ENCODE measurements at regions not wholly inside any gene's neighbourhood (a gene's known extent, or its start where the extent isn't known, plus 50 kb on each side); places are given as distances from the start of the nearest gene placed in this dataset.
"Not testable (repeated sequence)": the region's sequence is repeated elsewhere in the genome, so short reads cannot be mapped to it uniquely, and the experiment has no call there.

DNA sequence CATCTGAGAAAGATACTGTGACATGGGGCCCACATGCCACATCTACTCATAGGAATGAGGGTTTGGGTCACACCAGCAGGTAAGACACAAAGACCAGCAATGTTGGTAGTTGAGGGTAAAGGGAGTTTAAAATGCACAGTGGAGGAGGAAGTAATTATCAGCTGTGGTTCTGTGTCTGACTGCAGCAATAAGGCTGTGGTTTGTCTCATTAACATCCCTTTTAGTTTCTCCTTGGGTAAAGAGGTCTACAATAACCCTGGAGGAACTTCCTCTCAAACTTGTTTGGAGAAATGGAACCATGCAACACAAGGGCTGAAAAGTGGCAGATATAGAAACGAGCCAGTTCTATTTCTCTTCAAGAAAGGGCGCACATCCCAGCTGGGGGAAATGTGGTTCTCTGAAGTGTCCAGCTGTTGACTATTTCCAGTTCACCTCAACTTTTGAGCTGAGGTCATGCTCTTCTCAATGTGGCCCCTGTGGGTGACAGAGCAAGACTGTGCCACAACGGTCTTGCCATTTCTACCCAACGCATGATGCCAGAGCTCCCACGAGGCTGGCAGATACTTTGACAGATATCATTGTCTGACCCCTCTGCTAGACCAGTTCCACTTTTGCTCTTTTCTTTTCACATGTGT is 234.3 kb downstream of the SQOR start:
- no peak overlapping the region for H3K27ac ChIP-seq (ENCODE audit: low read depth, low read length)
- Mint-ChIP-seq H3K27me3 (peaks cover 0 to 21% (median 18%) of the 10 kb centered on the region in 5 donors), H3K27ac (no peak overlapping the region), H3K4me3 (no peak overlapping the region), H3K36me3 (peaks cover 0 to 2% (median 0%) of the 10 kb centered on the region in 5 donors), H3K4me1 (no peaks in the 10 kb centered on the region), H3K9me3 (peaks cover 3 to 23% (median 13%) of the 10 kb centered on the region in 11 donors)
- DNase-seq (no peak), ATAC-seq (no peak)
- H3K9me3 ChIP-seq (ENCODE audit: control insufficient read depth in 2 of 3, low read length in 3 of 3): peaks cover 0 to 4% (median 0%) of the 10 kb centered on the region in 3 experiments
- H3K4me1 ChIP-seq (ENCODE audit: control insufficient read depth in 2 of 2, insufficient read depth in 2 of 2, low read length in 2 of 2): no peaks in the 10 kb centered on the region
- H3K36me3 ChIP-seq (ENCODE audit: control insufficient read depth in 2 of 3, insufficient read depth in 3 of 3, low read length in 3 of 3): no peaks in the 10 kb centered on the region
- H3K4me3 ChIP-seq (ENCODE audit: low read length): no peak overlapping the region
- ChIA-PET CTCF (no interaction called here), POLR2A (no interaction called here)
- intact Hi-C loops (cut with micrococcal nuclease): no loop called here
- H3K27me3 ChIP-seq (ENCODE audit: control insufficient read depth in 2 of 2, insufficient read depth in 2 of 2, low read length in 2 of 2): no peaks in the 10 kb centered on the region

DNA sequence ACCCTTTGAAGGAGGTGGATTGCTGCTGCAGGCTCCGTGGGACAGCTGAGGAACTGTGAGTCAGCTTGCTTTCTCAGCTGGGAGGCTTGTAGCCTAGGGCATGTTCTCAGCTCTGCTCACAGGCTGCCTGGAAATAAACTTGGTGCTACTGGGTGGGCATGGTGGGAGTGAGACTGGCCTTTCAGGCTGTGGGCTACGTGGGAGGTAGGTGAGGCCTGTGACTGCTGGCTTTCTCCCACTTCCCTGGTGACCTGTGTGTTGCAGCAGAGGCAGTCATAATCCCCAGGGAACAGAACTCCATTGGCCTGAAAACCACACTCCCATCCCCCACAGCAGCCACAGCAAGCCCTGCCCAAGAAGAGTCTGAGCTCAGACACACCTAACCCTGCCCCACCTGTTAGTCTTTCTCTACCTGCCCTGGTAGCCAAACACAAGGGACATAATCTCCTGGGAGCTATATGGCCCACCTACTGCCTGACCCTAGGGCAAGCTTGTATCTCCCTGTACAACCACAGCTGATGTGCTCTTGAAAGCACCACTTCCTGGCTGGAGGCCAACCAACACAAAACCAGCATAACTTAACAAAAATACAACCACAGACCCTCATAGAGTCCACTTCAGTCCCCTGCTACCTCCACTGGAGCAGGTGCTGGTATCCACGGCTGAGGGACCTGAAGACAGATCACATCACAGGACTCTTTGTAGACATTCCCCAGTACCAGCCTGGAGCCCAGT is 236.5 kb downstream of the SQOR start:
- Mint-ChIP-seq H3K4me1 (no peaks in the 10 kb centered on the region), H3K27ac (no peak overlapping the region), H3K27me3 (peaks cover 0 to 27% (median 14%) of the 10 kb centered on the region in 5 donors), H3K9me3 (peaks cover 7 to 28% (median 20%) of the 10 kb centered on the region in 11 donors), H3K36me3 (peaks cover 0 to 7% (median 0%) of the 10 kb centered on the region in 5 donors), H3K4me3 (no peak overlapping the region)
- no peak overlapping the region for H3K27ac ChIP-seq (ENCODE audit: low read depth, low read length)
- DNase-seq (no peak), ATAC-seq (no peak)
- H3K9me3 ChIP-seq (ENCODE audit: control insufficient read depth in 2 of 3, low read length in 3 of 3): peaks cover 0 to 4% (median 0%) of the 10 kb centered on the region in 3 experiments
- ChIA-PET CTCF (no interaction called here), POLR2A (no interaction called here)
- H3K4me3 ChIP-seq (ENCODE audit: low read length): no peak overlapping the region
- H3K4me1 ChIP-seq (ENCODE audit: control insufficient read depth in 2 of 2, insufficient read depth in 2 of 2, low read length in 2 of 2): no peaks in the 10 kb centered on the region
- intact Hi-C loops (cut with micrococcal nuclease): no loop called here
- H3K27me3 ChIP-seq (ENCODE audit: control insufficient read depth in 2 of 2, insufficient read depth in 2 of 2, low read length in 2 of 2): no peaks in the 10 kb centered on the region
- H3K36me3 ChIP-seq (ENCODE audit: control insufficient read depth in 2 of 3, insufficient read depth in 3 of 3, low read length in 3 of 3): no peaks in the 10 kb centered on the region

DNA sequence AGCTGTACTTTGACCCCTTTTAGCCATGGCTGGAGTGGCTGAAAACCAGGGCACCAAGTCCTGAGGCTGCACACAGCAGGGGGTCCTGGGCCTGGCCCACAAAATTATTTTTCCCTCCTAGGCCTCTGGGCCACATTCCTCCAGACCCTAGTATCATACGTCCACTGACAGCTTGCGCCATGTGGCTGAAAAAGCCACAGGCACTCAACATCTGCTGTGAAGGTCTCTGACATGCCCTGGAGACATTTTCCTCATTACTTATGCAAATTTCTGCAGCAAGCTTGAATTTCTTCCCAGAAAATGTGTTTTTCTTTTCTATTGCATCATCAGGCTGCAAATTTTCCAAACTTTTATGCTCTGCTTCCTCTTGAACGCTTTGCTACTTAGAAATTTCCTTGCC is 239.0 kb downstream of the SQOR start:
- intact Hi-C loops (cut with micrococcal nuclease): no loop called here
- DNase-seq (no peak), ATAC-seq (no peak)

DNA sequence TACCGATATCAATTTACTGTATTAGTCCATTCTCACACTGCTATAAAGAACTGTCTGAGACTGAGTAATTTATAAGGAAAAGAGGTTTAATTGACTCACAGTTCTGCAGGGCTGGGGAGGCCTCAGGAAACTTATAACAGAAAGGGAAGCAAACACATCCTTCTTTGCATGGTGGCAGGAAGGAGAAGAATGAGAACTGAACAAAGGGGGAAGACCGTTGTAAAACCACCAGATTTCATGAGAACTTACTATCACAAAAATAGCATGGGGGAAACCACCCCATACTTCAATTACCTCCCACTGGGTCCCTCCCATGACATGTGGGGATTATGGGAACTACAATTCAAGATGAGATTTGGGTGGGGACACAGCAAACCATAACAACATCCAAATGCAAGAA is 239.7 kb downstream of the SQOR start:
- H3K36me3 ChIP-seq (ENCODE audit: control insufficient read depth in 2 of 3, insufficient read depth in 3 of 3, low read length in 3 of 3); H3K4me3 ChIP-seq (ENCODE audit: low read length); CTCF ChIA-PET; ATAC-seq; intact Hi-C loops (cut with micrococcal nuclease); DNase-seq; H3K4me1 ChIP-seq (ENCODE audit: control insufficient read depth in 2 of 2, insufficient read depth in 2 of 2, low read length in 2 of 2); H3K27ac ChIP-seq (ENCODE audit: low read depth, low read length); H3K27me3 ChIP-seq (ENCODE audit: control insufficient read depth in 2 of 2, insufficient read depth in 2 of 2, low read length in 2 of 2); H3K36me3 Mint-ChIP-seq; H3K4me3 Mint-ChIP-seq; H3K27ac Mint-ChIP-seq; H3K9me3 ChIP-seq (ENCODE audit: control insufficient read depth in 2 of 3, low read length in 3 of 3); POLR2A ChIA-PET; H3K4me1 Mint-ChIP-seq: not testable (repeated sequence)
- Mint-ChIP-seq H3K27me3 (peaks cover 0 to 27% (median 14%) of the 10 kb centered on the region in 5 donors), H3K9me3 (peaks cover 7 to 37% (median 24%) of the 10 kb centered on the region in 11 donors)

More for the DNA sequence above, 239.0 kb downstream of the SQOR start:
- no peak overlapping the region for H3K4me3 Mint-ChIP-seq
- H3K4me1 ChIP-seq (ENCODE audit: control insufficient read depth in 2 of 2, insufficient read depth in 2 of 2, low read length in 2 of 2): no peaks in the 10 kb centered on the region
- peaks cover 0 to 7% (median 0%) of the 10 kb centered on the region in 5 donors for H3K36me3 Mint-ChIP-seq
- no peak overlapping the region for H3K27ac ChIP-seq (ENCODE audit: low read depth, low read length)
- H3K9me3 Mint-ChIP-seq: peaks cover 9 to 34% (median 23%) of the 10 kb centered on the region in 11 donors
- no peaks in the 10 kb centered on the region for H3K36me3 ChIP-seq (ENCODE audit: control insufficient read depth in 2 of 3, insufficient read depth in 3 of 3, low read length in 3 of 3)
- no peaks in the 10 kb centered on the region for H3K4me1 Mint-ChIP-seq
- H3K4me3 ChIP-seq (ENCODE audit: low read length): no peak overlapping the region
- ChIA-PET POLR2A (no interaction called here), CTCF (no interaction called here)
- H3K9me3 ChIP-seq (ENCODE audit: control insufficient read depth in 2 of 3, low read length in 3 of 3): peaks cover 0 to 4% (median 0%) of the 10 kb centered on the region in 3 experiments
- no peaks in the 10 kb centered on the region for H3K27me3 ChIP-seq (ENCODE audit: control insufficient read depth in 2 of 2, insufficient read depth in 2 of 2, low read length in 2 of 2)
- H3K27me3 Mint-ChIP-seq: peaks cover 0 to 27% (median 14%) of the 10 kb centered on the region in 5 donors
- no peak overlapping the region for H3K27ac Mint-ChIP-seq

DNA sequence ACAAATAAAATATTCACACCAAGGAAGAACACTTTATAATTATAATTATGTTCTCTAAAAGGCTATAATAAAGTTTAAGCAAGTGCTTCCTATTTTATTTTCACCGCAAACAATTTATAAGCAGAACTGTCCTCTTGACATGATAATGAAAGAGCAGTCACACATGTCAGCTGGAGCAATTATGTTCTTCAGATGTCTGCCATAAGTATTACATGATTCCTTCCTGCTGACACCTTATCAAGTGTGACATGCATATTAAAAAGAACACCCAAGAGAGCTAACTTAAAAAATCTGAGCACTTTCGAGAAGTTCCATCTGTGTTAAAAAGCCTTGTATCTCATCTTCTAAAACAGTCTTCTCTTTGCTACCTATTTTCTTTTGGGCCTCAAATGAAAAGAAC is 249.5 kb downstream of the SQOR start:
- ATAC-seq (no peak), DNase-seq (no peak)
- H3K36me3 Mint-ChIP-seq: no peaks in the 10 kb centered on the region
- H3K27ac ChIP-seq (ENCODE audit: low read depth, low read length): no peak overlapping the region
- CTCF ChIA-PET: no interaction called here
- no peaks in the 10 kb centered on the region for H3K4me1 Mint-ChIP-seq
- H3K27me3 Mint-ChIP-seq: peaks cover 0 to 4% (median 0%) of the 10 kb centered on the region in 5 donors
- no peaks in the 10 kb centered on the region for H3K36me3 ChIP-seq (ENCODE audit: control insufficient read depth in 2 of 3, insufficient read depth in 3 of 3, low read length in 3 of 3)
- no peak overlapping the region for H3K4me3 Mint-ChIP-seq
- no peaks in the 10 kb centered on the region for H3K9me3 ChIP-seq (ENCODE audit: control insufficient read depth in 2 of 3, low read length in 3 of 3)
- peaks cover 0 to 11% (median 5%) of the 10 kb centered on the region in 11 donors for H3K9me3 Mint-ChIP-seq
- H3K27ac Mint-ChIP-seq: no peak overlapping the region
- intact Hi-C loops (cut with micrococcal nuclease): no loop called here
- POLR2A ChIA-PET: no interaction called here
- no peaks in the 10 kb centered on the region for H3K27me3 ChIP-seq (ENCODE audit: control insufficient read depth in 2 of 2, insufficient read depth in 2 of 2, low read length in 2 of 2)
- H3K4me3 ChIP-seq (ENCODE audit: low read length): no peak overlapping the region
- no peaks in the 10 kb centered on the region for H3K4me1 ChIP-seq (ENCODE audit: control insufficient read depth in 2 of 2, insufficient read depth in 2 of 2, low read length in 2 of 2)

DNA sequence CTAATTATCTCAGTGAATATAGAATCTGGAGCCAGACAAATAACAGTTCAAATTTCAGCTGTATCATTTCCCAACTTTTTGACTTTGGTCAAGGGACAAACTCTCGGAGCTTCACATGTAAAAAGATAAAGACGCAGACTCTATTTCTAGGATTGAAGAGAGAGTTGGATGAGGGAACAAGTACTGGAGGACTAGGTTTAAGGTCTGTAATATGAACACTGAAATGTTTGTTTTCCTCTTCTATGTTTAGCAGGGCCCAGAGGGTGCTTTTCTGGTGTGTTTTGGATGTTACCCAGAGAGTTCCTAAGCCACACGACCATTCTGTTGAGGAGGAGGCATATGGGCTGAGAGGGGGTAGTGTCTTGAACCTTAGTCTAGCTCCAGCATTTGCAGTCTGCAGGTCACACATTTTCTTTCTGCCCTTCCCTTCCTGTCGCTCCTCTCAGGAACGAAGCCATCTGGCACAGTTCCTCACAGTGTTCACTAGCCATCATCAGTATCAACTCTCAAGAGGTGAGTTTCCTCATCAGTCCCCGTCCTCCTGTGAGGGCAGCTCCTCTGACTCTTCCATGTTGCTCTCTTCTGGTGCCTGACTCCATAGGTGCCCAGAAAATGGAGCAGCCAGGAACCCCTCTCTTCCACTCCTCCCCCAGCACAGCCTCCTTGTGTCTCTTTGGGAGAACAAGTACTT is 250.1 kb downstream of the SQOR start:
- Mint-ChIP-seq H3K36me3 (no peaks in the 10 kb centered on the region), H3K27ac (no peak overlapping the region), H3K4me1 (no peaks in the 10 kb centered on the region), H3K4me3 (no peak overlapping the region), H3K9me3 (peaks cover 0 to 11% (median 5%) of the 10 kb centered on the region in 11 donors), H3K27me3 (peaks cover 0 to 4% (median 0%) of the 10 kb centered on the region in 5 donors)
- Histone ChIP-seq H3K27ac (ENCODE audit: low read depth, low read length) (no peak overlapping the region), H3K27me3 (ENCODE audit: control insufficient read depth in 2 of 2, insufficient read depth in 2 of 2, low read length in 2 of 2) (no peaks in the 10 kb centered on the region), H3K36me3 (ENCODE audit: control insufficient read depth in 2 of 3, insufficient read depth in 3 of 3, low read length in 3 of 3) (no peaks in the 10 kb centered on the region), H3K9me3 (ENCODE audit: control insufficient read depth in 2 of 3, low read length in 3 of 3) (no peaks in the 10 kb centered on the region), H3K4me1 (ENCODE audit: control insufficient read depth in 2 of 2, insufficient read depth in 2 of 2, low read length in 2 of 2) (no peaks in the 10 kb centered on the region), H3K4me3 (ENCODE audit: low read length) (no peak overlapping the region)
- DNase-seq (no peak), ATAC-seq (no peak)
- POLR2A ChIA-PET: no interaction called here
- CTCF ChIA-PET: no interaction called here
- intact Hi-C loops (cut with micrococcal nuclease): no loop called here

Measured in naive thymus-derived CD4-positive, alpha-beta T cell (primary cell).